ENCODE measurements at regions not wholly inside any gene's neighbourhood (a gene's known extent, or its start where the extent isn't known, plus 50 kb on each side); places are given as distances from the start of the nearest gene placed in this dataset.

DNA sequence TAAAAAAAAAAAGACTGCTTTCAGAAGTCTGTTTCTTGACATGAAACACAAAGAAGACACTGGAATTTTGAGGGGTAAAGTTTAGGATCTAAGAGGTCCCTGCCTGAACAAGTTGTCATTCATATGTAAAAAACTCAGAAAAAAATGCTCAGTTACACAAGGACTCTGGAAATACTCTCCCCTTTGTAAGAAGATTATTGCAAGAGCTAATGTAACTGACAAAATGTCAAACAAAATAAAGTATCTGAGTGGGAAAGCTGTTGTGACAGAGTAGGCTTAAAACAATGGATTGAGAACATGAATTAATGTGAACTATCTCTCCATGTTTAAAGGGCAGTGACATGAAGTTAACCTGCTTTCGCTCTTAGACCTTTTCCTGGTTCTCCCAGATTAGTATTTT lies 416.7 kb upstream of the TYRP1 start:
- TF ChIP-seq, protein P1, sequence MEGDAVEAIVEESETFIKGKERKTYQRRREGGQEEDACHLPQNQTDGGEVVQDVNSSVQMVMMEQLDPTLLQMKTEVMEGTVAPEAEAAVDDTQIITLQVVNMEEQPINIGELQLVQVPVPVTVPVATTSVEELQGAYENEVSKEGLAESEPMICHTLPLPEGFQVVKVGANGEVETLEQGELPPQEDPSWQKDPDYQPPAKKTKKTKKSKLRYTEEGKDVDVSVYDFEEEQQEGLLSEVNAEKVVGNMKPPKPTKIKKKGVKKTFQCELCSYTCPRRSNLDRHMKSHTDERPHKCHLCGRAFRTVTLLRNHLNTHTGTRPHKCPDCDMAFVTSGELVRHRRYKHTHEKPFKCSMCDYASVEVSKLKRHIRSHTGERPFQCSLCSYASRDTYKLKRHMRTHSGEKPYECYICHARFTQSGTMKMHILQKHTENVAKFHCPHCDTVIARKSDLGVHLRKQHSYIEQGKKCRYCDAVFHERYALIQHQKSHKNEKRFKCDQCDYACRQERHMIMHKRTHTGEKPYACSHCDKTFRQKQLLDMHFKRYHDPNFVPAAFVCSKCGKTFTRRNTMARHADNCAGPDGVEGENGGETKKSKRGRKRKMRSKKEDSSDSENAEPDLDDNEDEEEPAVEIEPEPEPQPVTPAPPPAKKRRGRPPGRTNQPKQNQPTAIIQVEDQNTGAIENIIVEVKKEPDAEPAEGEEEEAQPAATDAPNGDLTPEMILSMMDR (IDR thresholded peaks at IDR 0.05): no peak
- TF ChIP-seq POLR2AphosphoS5 (IDR thresholded peaks at IDR 0.05): no peak
- no peak for TF ChIP-seq POLR2A (IDR thresholded peaks at IDR 0.05)

All from gastroesophageal sphincter (tissue), 3 donors.